K562 (cell line): ENCODE measurements at regions not wholly inside any gene's neighbourhood (a gene's known extent, or its start where the extent isn't known, plus 50 kb on each side); places are given as distances from the start of the nearest gene placed in this dataset.
"Not testable (repeated sequence)": the region's sequence is repeated elsewhere in the genome, so short reads cannot be mapped to it uniquely, and the experiment has no call there.

Source experiments
- FOXJ3 ChIP-seq: sonication (generic); formaldehyde crosslinking; IDR thresholded peaks from 2 replicates; pipeline ENCODE4 v1.4.0; 2020; ENCODE audit warnings: mild to moderate bottlenecking, missing genetic modification reagents
- FOXM1 ChIP-seq, 2 experiments: fragments of 450-650 bp in 1 of 2; sonication (generic) in 1 of 2; formaldehyde crosslinking in 1 of 2; IDR thresholded peaks; 2 replicates each; pipeline versions ENCODE4 v1.6.1 to v1.9.0; 2017 to 2022; ENCODE audit warnings: low read depth in 2 of 2, mild to moderate bottlenecking in 2 of 2, missing genetic modification reagents in 1 of 2, moderate library complexity in 1 of 2
- MAX ChIP-seq: sonication (generic); formaldehyde crosslinking; IDR thresholded peaks from 2 replicates; pipeline ENCODE4 v1.9.0; 2022; ENCODE audit warnings: mild to moderate bottlenecking, missing genetic modification reagents
- POLR2G ChIP-seq: fragments of 200-400 bp; formaldehyde crosslinking; IDR thresholded peaks from 2 replicates; pipeline ENCODE4 v1.6.1; 2017; ENCODE audit warnings: low read depth, mild to moderate bottlenecking, antibody characterized with exemption, low read length, moderate library complexity
- RBFOX2 ChIP-seq: fragments of 200-400 bp; formaldehyde crosslinking; IDR thresholded peaks from 2 replicates; pipeline ENCODE4 v1.6.1; 2017; ENCODE audit warnings: low read depth, mild to moderate bottlenecking, low read length, moderate library complexity
- TAF1 ChIP-seq: IDR thresholded peaks from 2 replicates; pipeline ENCODE4 v1.6.1; 2011; ENCODE audit warnings: mild to moderate bottlenecking, low read length, moderate library complexity; ENCODE audit not compliant: insufficient read depth, control insufficient read depth, severe bottlenecking; ENCODE audit errors: extremely low read depth
- TFE3 ChIP-seq: fragments of 450-650 bp; formaldehyde crosslinking; IDR thresholded peaks from 2 replicates; pipeline ENCODE4 v1.4.0; 2020; ENCODE audit warnings: mild to moderate bottlenecking, mixed read lengths
- TRIM24 ChIP-seq, 2 experiments: fragments of 450-650 bp; IDR thresholded peaks; 2 replicates each; pipeline ENCODE4 v1.6.1; 2016
- VEZF1 ChIP-seq: fragments of 200-800 bp; sonication (Bioruptor generic); IDR thresholded peaks from 2 replicates; pipeline ENCODE4 v1.6.1; 2017; ENCODE audit warnings: missing genetic modification characterization, missing compliant biosample characterization
- ZNF274 ChIP-seq: IDR thresholded peaks from 2 replicates; pipeline ENCODE4 v1.6.1; 2011; ENCODE audit warnings: low read depth, mild to moderate bottlenecking, low read length, moderate library complexity, borderline replicate concordance
- ZNF395 ChIP-seq: fragments of 200-800 bp; sonication (Bioruptor generic); IDR thresholded peaks from 2 replicates; pipeline ENCODE4 v1.6.1; 2017; ENCODE audit warnings: missing genetic modification characterization, missing compliant biosample characterization

GRCh38 chr5:167427641-167428040 lies 863.8 kb upstream of the WWC1 start:
- TF ChIP-seq MAX; ZNF395 (CRISPR knock-in tag); RBFOX2; VEZF1 (CRISPR knock-in tag); TFE3 (CRISPR knock-in tag); FOXJ3 (CRISPR knock-in tag); TRIM24 (IDR thresholded peaks at IDR 0.05); TAF1; POLR2G; ZNF274; FOXM1 (IDR thresholded peaks at IDR 0.05; ENCODE audit: low read depth); FOXM1 (CRISPR knock-in tag; IDR thresholded peaks at IDR 0.05; ENCODE audit: low read depth): not testable (repeated sequence)
